Medulla oblongata (tissue), 1 donor: ENCODE measurements at regions not wholly inside any gene's neighbourhood (a gene's known extent, or its start where the extent isn't known, plus 50 kb on each side); places are given as distances from the start of the nearest gene placed in this dataset.

Experiments
- DNase-seq: peaks from one replicate; pipeline ENCODE4 v3.0.0-alpha.2; 2015; ENCODE audit errors: extremely low spot score

DNA sequence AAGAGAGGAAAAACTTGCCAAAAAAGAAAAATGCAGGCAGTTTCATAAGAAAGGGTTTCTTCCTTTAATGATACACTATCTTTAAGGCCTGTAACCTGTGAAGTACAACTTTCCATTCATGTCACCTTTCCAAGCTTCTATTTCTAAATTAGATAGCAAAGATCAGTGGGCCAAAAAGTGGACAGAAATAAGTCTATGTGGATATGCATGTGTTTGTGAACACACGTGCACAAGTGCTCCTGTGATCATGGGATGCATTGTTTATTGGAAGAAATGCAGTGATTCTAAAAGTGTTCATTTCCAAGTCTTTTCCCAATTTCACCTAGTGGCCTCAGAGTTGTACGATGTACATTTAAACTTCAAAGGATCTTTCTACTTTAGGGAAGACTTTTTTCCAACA is 230.0 kb upstream of the BLID start:
- DNase-seq: no peak

DNA sequence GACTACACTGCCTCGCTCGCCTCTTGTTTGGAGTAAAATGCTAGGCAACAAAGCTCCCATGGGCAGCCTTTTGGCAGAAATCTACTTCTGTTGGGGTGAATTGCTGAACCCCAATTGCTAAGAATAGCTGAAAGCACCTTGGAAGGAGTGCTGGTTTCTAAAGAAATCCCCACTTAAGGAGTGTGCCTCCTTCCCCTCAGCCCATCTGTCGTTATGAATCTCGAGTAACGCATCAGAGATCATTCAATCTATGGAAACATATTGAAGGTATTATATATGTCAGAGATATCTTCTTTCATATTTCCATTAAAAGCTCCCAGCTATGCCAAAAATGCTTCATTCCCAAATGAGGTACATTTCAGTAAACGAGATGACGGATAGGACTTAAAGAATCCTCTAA is 229.6 kb upstream of the BLID start:
- DNase-seq: no peak

DNA sequence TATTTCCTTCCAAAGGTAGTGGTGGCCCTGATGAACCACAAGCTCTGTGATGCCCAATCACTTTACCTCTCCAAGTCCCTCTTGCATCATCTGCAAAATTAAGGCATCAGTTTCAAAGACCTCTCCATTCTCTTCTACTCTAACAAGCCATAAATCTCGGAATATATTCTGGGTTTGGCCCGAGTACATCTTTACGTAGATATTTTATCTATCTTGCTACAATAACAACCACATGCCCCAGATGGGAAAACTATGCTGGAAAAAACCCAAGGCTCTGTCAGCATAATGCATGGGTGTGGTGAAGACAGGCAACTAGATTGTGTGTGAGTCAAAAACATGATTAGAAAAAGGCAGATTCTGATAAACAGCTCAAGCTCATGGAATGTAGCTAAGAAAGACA is 228.2 kb upstream of the BLID start:
- DNase-seq: no peak

DNA sequence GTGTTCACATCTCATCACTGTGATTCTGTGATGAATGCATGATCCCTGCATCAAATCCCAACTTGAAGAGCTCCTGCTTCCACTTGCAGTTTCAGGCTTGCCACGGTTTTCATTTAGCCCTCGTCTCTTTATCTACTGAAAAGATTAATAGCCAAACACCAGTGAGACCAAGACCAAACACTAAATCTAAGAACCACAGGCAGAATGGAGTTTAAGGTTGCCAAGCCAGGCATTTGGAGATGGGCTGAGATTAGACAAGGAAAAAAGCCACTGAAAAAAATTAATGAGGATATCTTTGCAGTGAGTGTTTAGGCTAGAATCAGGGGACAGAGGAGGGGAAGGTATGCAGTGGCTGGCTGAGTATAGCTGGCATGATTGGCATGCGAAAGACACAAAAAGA is 227.2 kb upstream of the BLID start:
- DNase-seq: no peak

DNA sequence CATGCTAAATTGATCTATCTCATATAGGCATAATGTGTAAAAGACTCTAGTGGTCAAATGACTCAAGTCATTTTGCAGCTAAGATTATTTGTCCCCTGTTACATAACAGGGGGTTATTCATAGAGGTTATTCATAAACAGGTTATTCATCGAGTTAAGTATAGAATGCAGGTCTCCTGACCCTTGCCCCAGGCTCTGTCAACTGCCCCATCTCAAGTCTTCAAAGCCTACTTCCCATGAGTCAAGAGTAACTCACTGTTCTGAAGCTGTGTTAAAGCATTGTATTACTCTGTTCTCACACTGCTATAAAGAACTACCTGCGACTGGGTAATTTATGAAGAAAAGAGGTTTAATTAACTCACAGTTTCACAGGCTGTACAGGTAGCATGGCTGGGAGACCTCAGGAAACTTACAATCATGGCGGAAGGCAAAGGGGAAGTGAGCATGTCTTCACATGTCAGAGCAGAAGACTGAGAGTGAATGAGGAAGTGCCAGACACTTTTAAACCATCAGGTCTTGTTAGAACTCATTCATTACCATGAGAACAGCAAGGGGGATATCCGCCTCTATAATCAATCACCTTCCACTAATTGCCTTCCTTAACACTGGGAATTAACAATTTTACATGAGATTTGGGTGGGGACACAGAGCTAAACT is 226.2 kb upstream of the BLID start:
- DNase-seq: no peak

DNA sequence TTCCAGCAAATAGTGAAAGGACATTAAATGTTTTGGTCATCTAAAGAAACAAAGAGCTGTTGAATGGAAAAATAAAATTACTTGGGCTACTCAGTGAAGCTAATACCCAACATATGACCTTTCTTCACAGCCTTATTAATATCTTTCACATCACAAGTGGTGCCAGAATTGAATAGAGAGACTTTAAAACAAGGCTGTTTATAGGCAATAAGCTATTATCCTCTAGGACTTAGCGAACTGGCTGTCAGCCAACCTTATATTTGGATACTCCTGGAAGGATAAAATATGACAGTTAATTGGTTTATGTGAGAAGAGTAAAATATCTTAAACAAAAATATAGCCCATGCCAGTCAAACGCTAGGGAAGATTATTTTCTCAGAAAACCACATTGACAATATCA is 225.5 kb upstream of the BLID start:
- no peak for DNase-seq

DNA sequence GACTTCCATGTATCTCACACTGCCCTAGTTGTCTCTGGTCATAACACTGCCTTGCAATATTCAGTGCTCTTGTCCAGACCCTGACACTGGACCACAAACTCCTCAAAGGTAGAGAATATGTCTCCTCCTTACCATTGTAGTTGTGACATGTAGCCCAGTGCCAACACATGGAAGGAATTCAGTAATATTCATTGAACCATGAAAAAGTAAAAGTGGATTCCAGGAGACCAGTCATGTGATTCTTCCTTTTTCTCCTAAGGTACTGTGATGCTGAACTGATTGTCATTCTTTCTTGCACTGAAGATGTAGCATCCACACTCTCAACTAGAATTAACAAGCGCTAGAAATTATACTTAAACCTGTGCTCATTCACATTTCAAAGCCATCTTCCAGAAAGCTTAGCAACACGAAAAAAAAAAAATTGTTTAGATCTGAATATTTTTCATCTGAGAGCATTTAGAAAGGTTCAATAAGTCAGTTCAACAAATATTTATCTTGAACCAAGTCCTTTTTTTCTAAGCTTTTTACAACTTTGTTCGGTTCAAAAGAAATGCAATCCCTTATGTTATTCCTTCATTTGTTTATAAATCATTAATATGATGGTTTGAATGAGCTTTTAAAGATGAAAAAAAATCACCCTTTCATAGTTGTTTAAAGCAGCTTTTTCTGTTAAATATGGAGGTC is 224.7 kb upstream of the BLID start:
- no peak for DNase-seq

DNA sequence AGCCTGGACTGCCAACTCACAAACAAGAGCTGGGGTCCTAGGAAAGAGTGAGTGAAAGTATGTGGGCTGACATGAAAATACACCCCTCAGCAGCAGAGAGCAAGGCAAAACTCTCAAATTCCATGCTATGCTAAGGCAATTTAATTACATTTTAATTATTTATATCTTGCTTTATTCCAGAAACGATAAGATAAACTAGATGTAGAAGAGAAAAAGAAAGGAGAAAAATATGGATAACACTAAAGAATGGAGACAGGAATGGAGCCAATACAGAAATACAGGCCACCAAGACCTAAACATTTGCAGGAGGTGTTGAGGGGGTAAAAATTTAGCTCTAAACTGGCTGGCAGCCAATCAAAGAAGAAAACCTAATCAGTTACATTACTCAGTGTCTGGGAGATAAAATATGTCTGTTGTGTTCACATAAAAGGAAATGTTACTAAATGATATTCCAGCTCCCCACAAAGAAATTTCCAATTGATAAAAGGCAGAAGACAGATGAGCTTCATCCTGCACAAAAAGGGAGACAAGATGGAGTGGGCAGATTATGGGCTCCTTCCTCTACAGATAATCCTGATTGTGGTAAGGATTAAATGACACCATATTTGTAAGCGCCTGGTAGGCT is 223.5 kb upstream of the BLID start:
- no peak for DNase-seq

DNA sequence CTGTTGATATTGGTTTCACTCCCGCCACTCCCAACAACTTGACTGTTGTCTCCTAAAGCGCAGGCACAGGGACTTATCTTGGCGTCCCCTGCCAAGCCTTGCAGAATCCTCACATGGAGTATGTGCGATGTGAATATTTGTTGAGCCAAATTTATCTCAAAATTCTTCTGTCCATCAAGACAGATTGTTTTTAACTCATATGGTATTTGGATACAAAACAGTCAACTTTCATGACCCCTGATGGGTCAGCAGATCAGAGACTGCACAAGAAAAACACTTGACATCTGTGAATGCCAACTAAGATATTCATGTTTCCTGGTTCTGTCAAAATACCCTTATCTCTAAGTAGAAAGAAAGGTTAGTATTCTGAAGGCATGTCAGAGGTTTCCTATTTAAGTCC is 221.7 kb upstream of the BLID start:
- no peak for DNase-seq

DNA sequence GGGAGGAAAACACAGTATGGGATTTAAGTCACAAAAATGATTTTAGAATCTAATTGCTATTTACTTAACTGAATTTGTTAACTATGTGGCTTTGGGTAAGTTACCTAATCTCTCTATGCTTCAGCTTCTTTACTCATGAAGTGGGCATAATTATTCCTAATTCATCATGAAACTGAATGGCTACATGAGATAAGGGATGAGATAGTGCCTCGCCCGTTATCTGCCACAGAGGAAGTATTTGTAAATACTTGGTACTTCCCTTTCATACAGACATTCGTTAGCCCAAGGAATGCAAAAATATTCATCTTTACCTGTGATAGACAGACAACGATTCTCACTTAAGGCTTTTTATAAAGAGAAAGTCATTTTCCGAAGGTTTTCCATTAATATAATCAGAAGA is 221.2 kb upstream of the BLID start:
- no peak for DNase-seq

DNA sequence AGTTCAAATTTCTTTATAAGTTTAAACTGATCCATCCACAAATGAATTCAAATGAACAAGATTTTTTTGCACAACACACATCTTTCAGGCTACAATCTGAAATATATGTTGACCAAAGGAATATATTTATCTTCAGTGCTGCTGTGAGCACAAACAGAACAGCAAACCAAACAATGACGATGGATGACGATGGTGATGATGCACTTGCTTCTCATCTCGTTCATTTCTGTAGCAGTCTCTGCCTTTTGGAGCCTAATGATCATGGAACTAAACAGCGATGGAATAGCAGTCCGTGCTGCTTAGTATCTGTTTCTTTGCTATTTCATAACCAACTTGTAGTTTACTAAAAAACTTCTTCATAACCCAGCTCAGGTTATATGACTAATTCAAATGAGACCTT is 220.7 kb upstream of the BLID start:
- no peak for DNase-seq

DNA sequence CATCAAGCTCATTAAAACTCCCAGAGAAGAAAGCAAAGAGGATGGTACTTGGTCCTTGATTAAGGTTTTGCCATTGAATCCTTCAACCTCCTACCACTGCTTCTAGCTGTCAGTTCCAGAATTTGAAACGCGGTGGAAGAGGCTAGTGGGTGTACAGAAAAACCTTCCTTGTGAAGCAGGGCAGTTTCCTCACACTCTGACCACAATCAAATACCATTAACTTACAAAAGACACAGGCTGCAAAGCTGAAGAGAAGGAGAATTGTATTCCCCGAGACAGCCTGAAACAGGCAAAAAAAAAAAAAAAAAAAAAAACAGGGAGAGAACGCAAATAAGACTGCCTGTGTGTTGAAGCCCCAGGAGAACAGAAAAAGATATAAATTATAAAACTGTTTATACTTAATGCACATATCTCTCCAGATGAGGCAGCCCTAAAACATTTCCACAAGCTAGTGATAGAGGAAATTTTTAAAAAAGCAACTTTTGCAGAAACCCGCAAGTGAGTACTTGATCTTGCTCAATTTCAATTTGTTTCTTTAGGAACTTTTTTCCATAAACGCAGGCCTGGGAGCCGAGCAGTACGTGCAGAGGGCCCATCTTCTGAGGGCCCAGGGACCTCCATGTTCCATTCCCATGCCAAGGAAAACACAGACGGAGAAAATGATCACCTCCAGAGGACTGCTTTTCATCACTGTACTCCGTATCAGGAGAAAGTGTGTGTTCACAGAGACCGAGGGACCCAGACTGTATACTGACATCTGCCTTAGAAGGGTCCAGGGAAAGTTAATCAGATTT is 218.7 kb upstream of the BLID start:
- no peak for DNase-seq

DNA sequence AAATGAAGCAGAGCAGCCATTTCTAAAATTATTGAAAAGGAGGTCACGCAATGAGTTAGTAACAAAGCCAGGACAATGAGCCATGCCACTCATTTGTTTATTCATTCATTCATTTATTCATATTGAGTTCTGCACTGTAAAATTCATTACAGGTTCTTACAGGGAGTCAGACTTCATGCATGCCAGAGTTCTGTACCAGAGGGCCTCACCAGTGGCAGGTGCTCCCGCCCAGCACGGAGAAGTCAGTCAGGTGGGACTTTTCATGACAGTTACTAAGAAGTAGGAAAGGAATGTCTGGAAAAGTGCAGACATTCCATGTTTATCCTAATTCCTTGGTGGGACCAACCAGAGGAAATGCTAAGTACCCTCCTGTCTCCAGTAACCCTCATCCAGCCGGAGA is 217.5 kb upstream of the BLID start:
- no peak for DNase-seq

DNA sequence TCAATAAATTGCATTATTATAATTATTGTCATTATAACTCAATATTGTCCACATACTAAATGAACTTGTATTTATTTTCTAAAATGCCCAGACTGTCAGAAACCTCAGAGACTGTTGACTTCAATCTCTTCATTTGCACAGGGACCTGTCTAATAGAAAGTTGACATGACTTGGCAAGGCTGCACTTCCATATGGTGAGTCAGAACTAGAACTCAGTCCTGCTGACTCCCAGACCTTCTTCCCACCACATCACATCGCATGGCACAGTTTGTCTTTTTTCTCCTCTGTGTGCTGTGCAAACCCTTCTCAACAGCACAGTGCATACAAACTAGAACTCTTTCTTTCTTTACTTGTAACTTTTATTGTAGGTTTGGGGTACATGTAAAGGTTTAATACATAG is 215.1 kb upstream of the BLID start:
- DNase-seq: no peak

DNA sequence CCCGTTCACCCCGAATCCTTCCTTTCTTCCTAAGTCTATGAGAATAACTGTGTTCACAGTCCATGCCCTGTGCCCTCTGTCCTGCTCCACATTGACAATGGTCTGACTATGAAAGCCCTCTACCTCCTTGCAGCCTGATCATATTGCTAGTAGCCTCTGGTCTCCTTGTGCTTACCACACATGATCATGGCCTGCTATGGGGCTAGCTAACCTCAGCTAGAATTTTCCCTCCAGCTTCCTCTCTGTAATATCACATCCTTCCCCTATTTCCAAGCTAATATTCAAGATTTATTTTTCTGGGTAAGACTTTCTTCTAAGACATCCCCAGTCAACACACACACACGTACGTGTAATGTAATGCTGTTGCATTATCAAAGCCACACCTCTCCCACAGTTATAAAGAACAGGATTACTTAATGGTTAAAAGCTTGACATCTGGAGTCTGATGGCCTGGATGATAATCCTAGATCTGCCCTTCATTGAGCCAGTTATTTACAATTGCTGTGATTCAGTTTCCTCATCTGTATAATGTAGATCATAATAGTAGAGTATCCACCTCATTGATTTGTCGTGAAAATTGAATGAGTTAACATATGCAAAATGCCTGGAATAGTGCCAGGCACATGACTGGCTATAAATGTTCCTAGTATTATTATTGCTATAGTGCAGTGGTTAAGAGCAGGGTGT is 214.4 kb upstream of the BLID start:
- DNase-seq: no peak

DNA sequence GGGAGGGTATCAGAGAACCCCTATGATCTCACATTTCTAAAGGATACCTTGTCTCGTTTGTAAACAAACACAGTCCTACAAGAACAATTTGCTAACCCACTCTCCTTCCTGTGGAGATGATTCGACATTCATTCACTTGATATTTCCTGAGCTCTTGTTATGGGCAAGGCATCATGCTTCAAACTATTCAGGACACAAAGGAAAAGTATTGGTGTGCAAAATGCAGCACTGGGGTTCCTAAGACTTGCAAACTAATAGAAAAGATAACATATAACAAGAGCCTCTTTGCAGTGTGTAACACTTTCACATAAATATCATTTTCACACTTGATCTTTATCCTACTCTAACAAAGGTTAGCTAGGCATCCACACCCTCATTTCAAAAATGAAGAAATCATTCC is 211.5 kb upstream of the BLID start:
- DNase-seq: no peak

DNA sequence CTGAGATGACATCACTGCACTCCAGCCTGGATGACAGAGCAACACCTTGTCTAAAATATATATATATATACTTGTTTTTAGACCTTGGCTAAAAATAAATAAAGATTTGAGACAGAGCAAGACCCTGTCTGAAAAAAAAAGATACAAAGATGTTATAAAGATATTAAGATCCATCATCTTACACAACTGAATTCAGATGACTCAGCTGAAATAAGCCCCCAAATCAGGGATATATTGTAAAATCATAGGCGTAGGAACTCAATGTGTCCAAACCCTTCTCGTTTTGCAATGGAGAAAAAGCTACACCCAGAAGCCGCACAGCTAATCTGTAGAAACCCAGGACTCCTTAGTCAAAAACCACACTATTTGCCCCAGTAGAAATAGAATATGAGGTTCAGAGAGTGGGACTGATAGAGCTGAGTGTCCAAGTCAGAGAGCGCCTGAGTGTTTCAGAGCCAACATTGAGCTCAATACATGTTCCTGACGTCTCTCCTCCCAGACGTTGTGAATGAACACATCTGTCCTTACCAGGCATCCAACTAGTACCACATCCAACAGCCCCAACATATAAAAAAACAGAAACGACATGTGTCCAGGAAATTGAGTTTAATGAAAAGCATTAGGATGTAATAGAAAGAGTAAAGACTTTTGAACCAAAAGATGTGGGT is 207.9 kb upstream of the BLID start:
- DNase-seq: no peak

DNA sequence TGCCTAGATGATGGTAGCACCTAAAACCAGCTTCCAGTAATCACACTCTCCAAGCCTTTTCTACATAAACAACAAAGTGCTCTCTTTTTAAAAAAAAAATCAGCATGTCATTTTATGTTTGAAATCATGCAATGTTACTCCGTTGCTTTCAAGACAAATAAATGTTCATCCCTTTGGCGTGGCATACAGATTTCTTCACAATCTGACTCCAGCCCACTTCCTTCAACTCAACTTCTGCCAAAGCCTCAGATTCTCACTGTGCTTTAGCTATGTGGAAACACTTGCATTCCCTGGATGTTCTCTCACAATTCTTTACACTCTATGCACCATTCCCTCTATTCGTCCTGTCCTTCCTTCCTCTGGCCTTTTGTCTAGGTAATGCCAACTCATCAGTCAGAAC is 206.3 kb upstream of the BLID start:
- DNase-seq: no peak

DNA sequence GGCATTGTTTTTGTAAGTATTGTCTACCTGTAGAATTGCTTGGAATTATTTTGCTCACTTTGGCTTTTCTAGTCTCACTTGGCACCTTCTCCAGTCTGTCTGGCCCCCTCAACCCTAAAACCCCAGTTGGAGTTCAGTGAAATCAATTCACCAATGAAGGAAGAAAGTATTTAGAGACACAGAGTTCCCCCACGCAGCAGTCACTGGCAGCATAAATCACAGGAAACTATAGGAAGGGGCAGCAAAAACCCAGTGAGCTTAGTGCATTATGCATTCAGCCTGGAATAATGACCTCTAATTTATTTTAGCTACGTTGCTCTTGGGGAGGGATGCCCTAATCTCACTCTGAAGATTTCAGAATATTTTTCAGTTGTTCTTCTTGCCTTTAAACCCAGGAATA is 204.7 kb upstream of the BLID start:
- no peak for DNase-seq

DNA sequence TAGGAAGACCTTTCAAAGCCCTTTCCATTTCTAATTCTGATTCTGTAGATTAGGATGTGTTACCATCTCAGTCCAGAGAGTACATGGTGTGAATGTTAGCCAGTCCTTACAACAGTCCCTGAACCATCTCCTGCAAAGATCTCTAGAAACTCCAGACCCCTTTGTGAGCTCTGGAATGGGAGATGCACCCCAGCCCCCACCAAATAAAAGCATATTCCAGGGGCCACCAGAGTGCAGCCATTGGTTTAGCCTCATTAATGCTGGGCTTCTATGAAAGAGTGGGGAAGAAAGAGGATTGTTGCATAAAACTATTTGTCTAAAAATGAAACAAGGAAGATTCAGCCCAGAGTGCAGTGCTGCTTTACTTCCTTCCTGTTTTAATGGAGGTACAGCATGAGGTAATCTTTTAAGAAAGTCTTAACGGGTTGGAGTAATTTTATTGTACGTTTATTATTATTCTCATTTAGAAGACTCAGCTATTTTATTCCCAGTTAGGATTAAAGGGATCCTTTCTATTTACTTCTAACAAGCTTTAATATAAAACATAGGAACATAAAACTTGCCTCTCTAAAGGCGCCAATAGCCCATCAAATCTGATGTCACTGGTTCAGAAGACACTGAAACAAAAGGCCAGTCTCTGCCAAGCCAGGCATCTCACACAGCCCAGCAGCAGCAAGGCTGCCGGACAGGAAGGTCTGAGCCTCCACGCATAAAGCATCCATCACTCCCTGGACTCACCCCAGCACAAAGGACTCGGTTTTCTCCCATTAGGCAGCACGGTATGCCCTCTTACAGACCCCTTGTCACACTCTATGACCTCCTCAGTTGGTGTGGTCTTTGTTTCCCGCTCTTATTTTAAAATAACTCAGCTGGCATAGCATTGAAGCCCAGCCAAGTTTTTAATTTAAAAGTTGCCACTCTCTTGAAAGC is 203.9 kb upstream of the BLID start:
- peak; percentile 85 for DNase-seq
